Liver (tissue), 8 donors: ENCODE measurements at regions not wholly inside any gene's neighbourhood (a gene's known extent, or its start where the extent isn't known, plus 50 kb on each side); places are given as distances from the start of the nearest gene placed in this dataset.

ENCODE experiments used
- DNase-seq: peaks from one replicate; pipeline ENCODE4 v3.0.0-alpha.2; 2017; ENCODE audit warnings: low spot score
- H3K27ac ChIP-seq, 2 donors: one replicate each; pipeline ENCODE4 v1.7.0; 2013; ENCODE audit warnings: inconsistent platforms in 2 of 2, low read length in 2 of 2, control low read depth in 1 of 2, low read depth in 1 of 2, mild to moderate bottlenecking in 1 of 2
- H3K27me3 ChIP-seq, 4 donors: one replicate each; pipeline versions ENCODE4 v1.6.1 to v1.7.0; 2013; ENCODE audit warnings: low read length in 3 of 4, inconsistent platforms in 1 of 4, mild to moderate bottlenecking in 1 of 4, moderate library complexity in 1 of 4; ENCODE audit not compliant: control insufficient read depth in 4 of 4, insufficient read depth in 4 of 4
- H3K36me3 ChIP-seq, 4 donors: one replicate each; pipeline versions ENCODE4 v1.6.1 to v1.7.0; 2013; ENCODE audit warnings: low read length in 3 of 4, mild to moderate bottlenecking in 3 of 4, low read depth in 1 of 4, moderate library complexity in 1 of 4; ENCODE audit not compliant: control insufficient read depth in 4 of 4, insufficient read depth in 3 of 4
- H3K4me1 ChIP-seq, 4 donors: one replicate each; pipeline versions ENCODE4 v1.6.1 to v1.7.0; 2013; ENCODE audit warnings: low read length in 3 of 4, mild to moderate bottlenecking in 3 of 4, moderate library complexity in 1 of 4; ENCODE audit not compliant: control insufficient read depth in 4 of 4, insufficient read depth in 4 of 4
- H3K4me3 ChIP-seq, 3 donors: one replicate each; pipeline versions ENCODE4 v1.6.1 to v1.7.0; 2013; ENCODE audit warnings: low read length in 3 of 3, control low read depth in 1 of 3, low read depth in 1 of 3, mild to moderate bottlenecking in 1 of 3
- H3K9ac ChIP-seq, 2 donors: one replicate each; pipeline ENCODE4 v1.7.0; 2013; ENCODE audit warnings: low read length in 2 of 2, mild to moderate bottlenecking in 2 of 2, moderate library complexity in 2 of 2, control low read depth in 1 of 2, low read depth in 1 of 2
- H3K9me3 ChIP-seq, 4 donors: one replicate each; pipeline versions ENCODE4 v1.6.1 to v1.7.0; 2013; ENCODE audit warnings: low read length in 3 of 4; ENCODE audit not compliant: control insufficient read depth in 4 of 4
- ATF3 ChIP-seq: IDR thresholded peaks from 2 replicates; pipeline ENCODE4 v1.6.1; 2016; ENCODE audit warnings: antibody characterized with exemption
- EGR1 ChIP-seq, 2 donors: IDR thresholded peaks; 2 replicates each; pipeline ENCODE4 v1.6.1; 2016 to 2018; ENCODE audit warnings: antibody characterized with exemption in 2 of 2, low read depth in 2 of 2
- FOXA1 ChIP-seq: IDR thresholded peaks from 2 replicates; pipeline ENCODE4 v1.6.1; 2016; ENCODE audit warnings: antibody characterized with exemption
- HNF4A ChIP-seq, 2 donors: conservative IDR thresholded peaks; 2 replicates each; pipeline ENCODE4 v1.6.1; 2016; ENCODE audit warnings: antibody characterized with exemption in 2 of 2, mild to moderate bottlenecking in 2 of 2
- HNF4G ChIP-seq: IDR thresholded peaks from 2 replicates; pipeline ENCODE4 v1.6.1; 2016; ENCODE audit warnings: antibody characterized with exemption
- MAX ChIP-seq: IDR thresholded peaks from 2 replicates; pipeline ENCODE4 v1.6.1; 2016; ENCODE audit warnings: antibody characterized with exemption
- NR2F2 ChIP-seq: IDR thresholded peaks from 2 replicates; pipeline ENCODE4 v1.6.1; 2016; ENCODE audit warnings: antibody characterized with exemption
- RAD21 ChIP-seq, 2 donors: IDR thresholded peaks; 2 replicates each; pipeline ENCODE4 v1.6.1; 2016; ENCODE audit warnings: antibody characterized with exemption in 2 of 2, mild to moderate bottlenecking in 2 of 2
- ZBTB33 ChIP-seq: IDR thresholded peaks from 2 replicates; pipeline ENCODE4 v1.6.1; 2016; ENCODE audit warnings: antibody characterized with exemption
- WGBS: extraction: QIAGEN DNeasy Blood & Tissue Kit; methylation state at CpG from one replicate; pipeline ENCODE4 v1.1.7; 2013; 5-methylcytosine and 5-hydroxymethylcytosine counted together
- TF ChIP-seq, protein P1 (sequence below): IDR thresholded peaks from 2 replicates; pipeline ENCODE4 v1.6.1; 2016; ENCODE audit warnings: antibody characterized with exemption, mild to moderate bottlenecking
- TF ChIP-seq, protein P2 (sequence below): fragments of 150-350 bp; IDR thresholded peaks from 2 replicates; pipeline ENCODE4 v1.5.1; 2017; ENCODE audit warnings: improper control_type of control experiment, low read depth, low read length; ENCODE audit not compliant: missing input control
- donor health status: healthy.
- donor health status: healthy.
- donor health status: healthy.
- donor health status: healthy.
- donor health status: healthy.

- Histone ChIP-seq H3K27ac (peak overlapping the region in 1 of 2 donors; percentile 60), H3K27me3 (no peaks in the 10 kb centered on the region), H3K9ac (peak overlapping the region; percentile 30 to 98), H3K4me3 (peak overlapping the region in 1 of 3 donors; percentile 24), H3K4me1 (peaks cover 0 to 31% (median 15%) of the 10 kb centered on the region in 4 donors), H3K36me3 (no peaks in the 10 kb centered on the region), H3K9me3 (no peaks in the 10 kb centered on the region)
- TF ChIP-seq HNF4G (no peak), NR2F2 (no peak), ZBTB33 (no peak), HNF4A (conservative IDR thresholded peaks at IDR 0.05) (no peak), ATF3 (no peak), MAX (no peak)
- TF ChIP-seq, protein P1, sequence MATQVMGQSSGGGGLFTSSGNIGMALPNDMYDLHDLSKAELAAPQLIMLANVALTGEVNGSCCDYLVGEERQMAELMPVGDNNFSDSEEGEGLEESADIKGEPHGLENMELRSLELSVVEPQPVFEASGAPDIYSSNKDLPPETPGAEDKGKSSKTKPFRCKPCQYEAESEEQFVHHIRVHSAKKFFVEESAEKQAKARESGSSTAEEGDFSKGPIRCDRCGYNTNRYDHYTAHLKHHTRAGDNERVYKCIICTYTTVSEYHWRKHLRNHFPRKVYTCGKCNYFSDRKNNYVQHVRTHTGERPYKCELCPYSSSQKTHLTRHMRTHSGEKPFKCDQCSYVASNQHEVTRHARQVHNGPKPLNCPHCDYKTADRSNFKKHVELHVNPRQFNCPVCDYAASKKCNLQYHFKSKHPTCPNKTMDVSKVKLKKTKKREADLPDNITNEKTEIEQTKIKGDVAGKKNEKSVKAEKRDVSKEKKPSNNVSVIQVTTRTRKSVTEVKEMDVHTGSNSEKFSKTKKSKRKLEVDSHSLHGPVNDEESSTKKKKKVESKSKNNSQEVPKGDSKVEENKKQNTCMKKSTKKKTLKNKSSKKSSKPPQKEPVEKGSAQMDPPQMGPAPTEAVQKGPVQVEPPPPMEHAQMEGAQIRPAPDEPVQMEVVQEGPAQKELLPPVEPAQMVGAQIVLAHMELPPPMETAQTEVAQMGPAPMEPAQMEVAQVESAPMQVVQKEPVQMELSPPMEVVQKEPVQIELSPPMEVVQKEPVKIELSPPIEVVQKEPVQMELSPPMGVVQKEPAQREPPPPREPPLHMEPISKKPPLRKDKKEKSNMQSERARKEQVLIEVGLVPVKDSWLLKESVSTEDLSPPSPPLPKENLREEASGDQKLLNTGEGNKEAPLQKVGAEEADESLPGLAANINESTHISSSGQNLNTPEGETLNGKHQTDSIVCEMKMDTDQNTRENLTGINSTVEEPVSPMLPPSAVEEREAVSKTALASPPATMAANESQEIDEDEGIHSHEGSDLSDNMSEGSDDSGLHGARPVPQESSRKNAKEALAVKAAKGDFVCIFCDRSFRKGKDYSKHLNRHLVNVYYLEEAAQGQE, result no peak
- DNase-seq, result no peak
Measured at GRCh38 chr21:16307256-16307655, 577.5 kb downstream of the USP25 start.

GRCh38 chr21:16308269-16308668, 578.5 kb downstream of the USP25 start:
- 15% methylated on average over 1 of the region's 1 CpG for WGBS
- Histone ChIP-seq H3K36me3 (no peaks in the 10 kb centered on the region), H3K4me3 (peak overlapping the region; percentile 27 to 57 (median 48)), H3K27me3 (no peaks in the 10 kb centered on the region), H3K27ac (peak overlapping the region; percentile 60 to 92), H3K4me1 (peaks cover 0 to 21% (median 10%) of the 10 kb centered on the region in 4 donors), H3K9me3 (no peaks in the 10 kb centered on the region), H3K9ac (peak overlapping the region; percentile 30 to 98)
- no peak for DNase-seq
- TF ChIP-seq, protein P2, sequence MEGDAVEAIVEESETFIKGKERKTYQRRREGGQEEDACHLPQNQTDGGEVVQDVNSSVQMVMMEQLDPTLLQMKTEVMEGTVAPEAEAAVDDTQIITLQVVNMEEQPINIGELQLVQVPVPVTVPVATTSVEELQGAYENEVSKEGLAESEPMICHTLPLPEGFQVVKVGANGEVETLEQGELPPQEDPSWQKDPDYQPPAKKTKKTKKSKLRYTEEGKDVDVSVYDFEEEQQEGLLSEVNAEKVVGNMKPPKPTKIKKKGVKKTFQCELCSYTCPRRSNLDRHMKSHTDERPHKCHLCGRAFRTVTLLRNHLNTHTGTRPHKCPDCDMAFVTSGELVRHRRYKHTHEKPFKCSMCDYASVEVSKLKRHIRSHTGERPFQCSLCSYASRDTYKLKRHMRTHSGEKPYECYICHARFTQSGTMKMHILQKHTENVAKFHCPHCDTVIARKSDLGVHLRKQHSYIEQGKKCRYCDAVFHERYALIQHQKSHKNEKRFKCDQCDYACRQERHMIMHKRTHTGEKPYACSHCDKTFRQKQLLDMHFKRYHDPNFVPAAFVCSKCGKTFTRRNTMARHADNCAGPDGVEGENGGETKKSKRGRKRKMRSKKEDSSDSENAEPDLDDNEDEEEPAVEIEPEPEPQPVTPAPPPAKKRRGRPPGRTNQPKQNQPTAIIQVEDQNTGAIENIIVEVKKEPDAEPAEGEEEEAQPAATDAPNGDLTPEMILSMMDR, result no peak
- no peak for TF ChIP-seq ZBTB33
- TF ChIP-seq ATF3, result no peak
- no peak for TF ChIP-seq RAD21 (IDR thresholded peaks at IDR 0.05)
- TF ChIP-seq FOXA1, result no peak
- no peak for TF ChIP-seq HNF4A (conservative IDR thresholded peaks at IDR 0.05)
- no peak for TF ChIP-seq EGR1 (IDR thresholded peaks at IDR 0.05; ENCODE audit: low read depth in 2 of 2)
